ENCODE measurements at regions not wholly inside any gene's neighbourhood (a gene's known extent, or its start where the extent isn't known, plus 50 kb on each side); places are given as distances from the start of the nearest gene placed in this dataset.

- H3K4me3 ChIP-seq (replicated peaks; ENCODE audit: insufficient read depth, low read length), result no peak overlapping the region
- H3K27ac ChIP-seq (replicated peaks), result no peak overlapping the region
- no peak for TF ChIP-seq SPI1 (IDR thresholded peaks at IDR 0.05; ENCODE audit: borderline replicate concordance, low read depth)
- TF ChIP-seq, protein P1, sequence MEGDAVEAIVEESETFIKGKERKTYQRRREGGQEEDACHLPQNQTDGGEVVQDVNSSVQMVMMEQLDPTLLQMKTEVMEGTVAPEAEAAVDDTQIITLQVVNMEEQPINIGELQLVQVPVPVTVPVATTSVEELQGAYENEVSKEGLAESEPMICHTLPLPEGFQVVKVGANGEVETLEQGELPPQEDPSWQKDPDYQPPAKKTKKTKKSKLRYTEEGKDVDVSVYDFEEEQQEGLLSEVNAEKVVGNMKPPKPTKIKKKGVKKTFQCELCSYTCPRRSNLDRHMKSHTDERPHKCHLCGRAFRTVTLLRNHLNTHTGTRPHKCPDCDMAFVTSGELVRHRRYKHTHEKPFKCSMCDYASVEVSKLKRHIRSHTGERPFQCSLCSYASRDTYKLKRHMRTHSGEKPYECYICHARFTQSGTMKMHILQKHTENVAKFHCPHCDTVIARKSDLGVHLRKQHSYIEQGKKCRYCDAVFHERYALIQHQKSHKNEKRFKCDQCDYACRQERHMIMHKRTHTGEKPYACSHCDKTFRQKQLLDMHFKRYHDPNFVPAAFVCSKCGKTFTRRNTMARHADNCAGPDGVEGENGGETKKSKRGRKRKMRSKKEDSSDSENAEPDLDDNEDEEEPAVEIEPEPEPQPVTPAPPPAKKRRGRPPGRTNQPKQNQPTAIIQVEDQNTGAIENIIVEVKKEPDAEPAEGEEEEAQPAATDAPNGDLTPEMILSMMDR (IDR thresholded peaks at IDR 0.05; ENCODE audit: insufficient read depth, low read length), result no peak
- TF ChIP-seq GABPA (IDR thresholded peaks at IDR 0.05; ENCODE audit: low read depth), result no peak
- TF ChIP-seq POLR2AphosphoS5 (IDR thresholded peaks at IDR 0.05; ENCODE audit: low read depth), result no peak
- TF ChIP-seq, protein P2, sequence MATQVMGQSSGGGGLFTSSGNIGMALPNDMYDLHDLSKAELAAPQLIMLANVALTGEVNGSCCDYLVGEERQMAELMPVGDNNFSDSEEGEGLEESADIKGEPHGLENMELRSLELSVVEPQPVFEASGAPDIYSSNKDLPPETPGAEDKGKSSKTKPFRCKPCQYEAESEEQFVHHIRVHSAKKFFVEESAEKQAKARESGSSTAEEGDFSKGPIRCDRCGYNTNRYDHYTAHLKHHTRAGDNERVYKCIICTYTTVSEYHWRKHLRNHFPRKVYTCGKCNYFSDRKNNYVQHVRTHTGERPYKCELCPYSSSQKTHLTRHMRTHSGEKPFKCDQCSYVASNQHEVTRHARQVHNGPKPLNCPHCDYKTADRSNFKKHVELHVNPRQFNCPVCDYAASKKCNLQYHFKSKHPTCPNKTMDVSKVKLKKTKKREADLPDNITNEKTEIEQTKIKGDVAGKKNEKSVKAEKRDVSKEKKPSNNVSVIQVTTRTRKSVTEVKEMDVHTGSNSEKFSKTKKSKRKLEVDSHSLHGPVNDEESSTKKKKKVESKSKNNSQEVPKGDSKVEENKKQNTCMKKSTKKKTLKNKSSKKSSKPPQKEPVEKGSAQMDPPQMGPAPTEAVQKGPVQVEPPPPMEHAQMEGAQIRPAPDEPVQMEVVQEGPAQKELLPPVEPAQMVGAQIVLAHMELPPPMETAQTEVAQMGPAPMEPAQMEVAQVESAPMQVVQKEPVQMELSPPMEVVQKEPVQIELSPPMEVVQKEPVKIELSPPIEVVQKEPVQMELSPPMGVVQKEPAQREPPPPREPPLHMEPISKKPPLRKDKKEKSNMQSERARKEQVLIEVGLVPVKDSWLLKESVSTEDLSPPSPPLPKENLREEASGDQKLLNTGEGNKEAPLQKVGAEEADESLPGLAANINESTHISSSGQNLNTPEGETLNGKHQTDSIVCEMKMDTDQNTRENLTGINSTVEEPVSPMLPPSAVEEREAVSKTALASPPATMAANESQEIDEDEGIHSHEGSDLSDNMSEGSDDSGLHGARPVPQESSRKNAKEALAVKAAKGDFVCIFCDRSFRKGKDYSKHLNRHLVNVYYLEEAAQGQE (IDR thresholded peaks at IDR 0.05; ENCODE audit: insufficient replicate concordance, low read depth), result no peak
- H3K27me3 ChIP-seq (ENCODE audit: insufficient read depth, poor library complexity, severe bottlenecking), result no peaks in the 10 kb centered on the region
- no peak for DNase-seq (ENCODE audit: low read depth in 1 of 2, low spot score in 1 of 2)
These were observed 1424.1 kb downstream of the CDH11 start for GRCh38 chr16:63697736-63698135.

DNA sequence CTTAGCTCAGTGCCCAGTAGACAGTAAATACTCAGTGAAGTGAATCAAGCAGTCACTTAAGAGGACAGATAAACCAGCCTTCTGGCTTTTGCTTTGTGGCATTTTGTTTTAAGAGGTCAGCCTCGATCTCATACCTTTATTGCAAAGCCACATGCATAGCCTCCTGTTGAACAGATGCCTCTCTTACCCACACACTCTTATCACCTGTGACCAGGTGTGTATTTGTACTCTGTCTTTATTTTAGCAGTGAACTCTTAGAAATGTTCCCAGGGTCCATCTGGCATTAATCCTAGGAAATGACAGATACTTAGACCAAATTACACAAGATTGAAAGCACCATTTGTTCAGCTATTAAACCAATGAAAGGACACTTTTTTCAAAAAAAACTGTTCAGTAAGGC is 1426.5 kb downstream of the CDH11 start:
- TF ChIP-seq, protein P2 (IDR thresholded peaks at IDR 0.05; ENCODE audit: insufficient replicate concordance, low read depth), result no peak
- no peak for TF ChIP-seq SPI1 (IDR thresholded peaks at IDR 0.05; ENCODE audit: borderline replicate concordance, low read depth)
- TF ChIP-seq POLR2AphosphoS5 (IDR thresholded peaks at IDR 0.05; ENCODE audit: low read depth), result no peak
- TF ChIP-seq, protein P1 (IDR thresholded peaks at IDR 0.05; ENCODE audit: insufficient read depth, low read length), result no peak
- TF ChIP-seq GABPA (IDR thresholded peaks at IDR 0.05; ENCODE audit: low read depth), result no peak
- H3K27me3 ChIP-seq (ENCODE audit: insufficient read depth, poor library complexity, severe bottlenecking), result no peaks in the 10 kb centered on the region
- no peak for DNase-seq (ENCODE audit: low read depth in 1 of 2, low spot score in 1 of 2)
- H3K27ac ChIP-seq (replicated peaks), result no peak overlapping the region
- no peak overlapping the region for H3K4me3 ChIP-seq (replicated peaks; ENCODE audit: insufficient read depth, low read length)

DNA sequence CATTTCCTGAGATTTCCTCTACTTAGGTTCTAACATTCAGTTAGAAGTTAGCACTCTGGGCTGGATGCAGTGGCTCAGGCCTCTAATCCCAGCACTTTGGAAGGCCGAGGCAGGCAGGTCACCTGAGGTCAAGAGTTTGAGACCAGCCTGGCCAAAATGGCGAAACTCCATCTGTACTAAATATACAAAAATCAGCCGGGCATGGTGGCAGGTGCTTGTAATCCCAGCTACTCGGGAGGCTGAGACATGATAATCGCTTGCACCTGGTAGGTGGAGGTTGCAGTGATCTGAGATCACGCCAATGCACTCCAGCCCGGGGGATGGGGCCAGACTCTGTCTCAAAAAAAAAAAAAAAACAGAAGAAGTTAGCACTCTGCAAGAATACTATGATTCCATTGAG is 1430.9 kb downstream of the CDH11 start:
- TF ChIP-seq, protein P1 (IDR thresholded peaks at IDR 0.05; ENCODE audit: insufficient read depth, low read length), result no peak
- Histone ChIP-seq H3K27me3 (ENCODE audit: insufficient read depth, poor library complexity, severe bottlenecking) (no peaks in the 10 kb centered on the region), H3K27ac (replicated peaks) (no peak overlapping the region), H3K4me3 (replicated peaks; ENCODE audit: insufficient read depth, low read length) (no peak overlapping the region)
- DNase-seq (ENCODE audit: low read depth in 1 of 2, low spot score in 1 of 2), result no peak

- H3K27ac ChIP-seq (replicated peaks), result no peak overlapping the region
- DNase-seq (ENCODE audit: low read depth in 1 of 2, low spot score in 1 of 2), result no peak
- TF ChIP-seq, protein P1 (IDR thresholded peaks at IDR 0.05; ENCODE audit: insufficient read depth, low read length), result no peak
- TF ChIP-seq, protein P2 (IDR thresholded peaks at IDR 0.05; ENCODE audit: insufficient replicate concordance, low read depth), result no peak
- no peak for TF ChIP-seq POLR2AphosphoS5 (IDR thresholded peaks at IDR 0.05; ENCODE audit: low read depth)
- H3K27me3 ChIP-seq (ENCODE audit: insufficient read depth, poor library complexity, severe bottlenecking), result no peaks in the 10 kb centered on the region
- H3K4me3 ChIP-seq (replicated peaks; ENCODE audit: insufficient read depth, low read length), result no peak overlapping the region
These were observed 1431.6 kb downstream of the CDH11 start for GRCh38 chr16:63690267-63690666.

Measured in HL-60 (cell line).